ENCODE measurements at regions not wholly inside any gene's neighbourhood (a gene's known extent, or its start where the extent isn't known, plus 50 kb on each side); places are given as distances from the start of the nearest gene placed in this dataset.
A peak's percentile ranks its signal among the peaks of the same experiment; 100 is the strongest.

DNA sequence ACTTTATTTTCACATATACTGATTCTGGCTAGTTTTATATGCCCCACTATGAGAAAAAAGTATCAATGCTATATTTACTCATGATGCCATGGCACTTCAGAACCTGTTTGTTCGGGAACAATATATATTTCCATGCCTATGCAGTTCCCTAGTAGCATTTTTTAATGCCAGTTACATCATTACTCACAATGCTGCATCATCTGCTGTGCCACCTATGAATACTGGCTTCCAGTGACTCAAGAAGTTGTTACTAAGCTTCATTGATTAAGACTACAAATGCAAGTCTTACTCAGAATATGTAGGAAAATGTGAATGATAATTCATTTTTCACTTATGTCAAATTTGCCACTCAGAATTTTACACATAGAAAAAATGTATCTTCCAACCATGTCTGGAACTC, 97.9 kb downstream of the MAFB start:
- Histone ChIP-seq H3K27ac (ENCODE audit: low read depth in 1 of 2, low read length in 2 of 2) (no peak overlapping the region), H3K4me2 (replicated peaks; ENCODE audit: extremely low read depth, low read length, poor library complexity, severe bottlenecking) (no peak overlapping the region), H3K4me1 (ENCODE audit: control insufficient read depth in 1 of 2, insufficient read depth in 2 of 2, low read length in 2 of 2) (no peaks in the 10 kb centered on the region), H3K4me3 (replicated peaks in 1 of 3; ENCODE audit: low read depth in 2 of 3, low read length in 3 of 3) (no peak overlapping the region), H3K9me3 (replicated peaks in 1 of 2; ENCODE audit: control insufficient read depth in 1 of 2, insufficient read depth in 1 of 2, low read length in 2 of 2) (no peaks in the 10 kb centered on the region), H3K79me2 (ENCODE audit: insufficient read depth, low read length) (no peaks in the 10 kb centered on the region), H3K27me3 (ENCODE audit: control insufficient read depth in 2 of 2, insufficient read depth in 2 of 2, low read length in 2 of 2) (peaks cover 36 to 37% of the 10 kb centered on the region in 2 donors), H4K20me1 (ENCODE audit: insufficient read depth, low read length) (no peaks in the 10 kb centered on the region), H2AFZ (ENCODE audit: insufficient read depth, low read depth, low read length, poor library complexity, severe bottlenecking) (no peak overlapping the region), H3K9ac (ENCODE audit: insufficient read depth, low read length, poor library complexity, severe bottlenecking) (no peak overlapping the region), H3K36me3 (replicated peaks in 1 of 2; ENCODE audit: control insufficient read depth in 1 of 2, insufficient read depth in 2 of 2, low read length in 2 of 2) (no peaks in the 10 kb centered on the region)
- Mint-ChIP-seq H3K4me3 (no peak overlapping the region), H3K9me3 (peaks cover 0 to 11% (median 8%) of the 10 kb centered on the region in 7 donors), H3K27me3 (ENCODE audit: low read depth in 3 of 3) (peaks cover 29 to 43% (median 31%) of the 10 kb centered on the region in 3 donors), H3K36me3 (peaks cover 0 to 7% of the 10 kb centered on the region in 2 donors), H3K27ac (peak overlapping the region in 1 of 7 donors; percentile 28), H3K4me1 (peaks cover 14% of the 10 kb centered on the region)
- DNase-seq = peak in 2 of 3 donors; percentile 29 to 41
- intact Hi-C loops (cut with micrococcal nuclease) = no loop called here
- no peak for TF ChIP-seq CTCF (IDR thresholded peaks at IDR 0.05)
- 80% methylated on average over 1 of the region's 1 CpG for WGBS (ENCODE audit: insufficient coverage)

DNA sequence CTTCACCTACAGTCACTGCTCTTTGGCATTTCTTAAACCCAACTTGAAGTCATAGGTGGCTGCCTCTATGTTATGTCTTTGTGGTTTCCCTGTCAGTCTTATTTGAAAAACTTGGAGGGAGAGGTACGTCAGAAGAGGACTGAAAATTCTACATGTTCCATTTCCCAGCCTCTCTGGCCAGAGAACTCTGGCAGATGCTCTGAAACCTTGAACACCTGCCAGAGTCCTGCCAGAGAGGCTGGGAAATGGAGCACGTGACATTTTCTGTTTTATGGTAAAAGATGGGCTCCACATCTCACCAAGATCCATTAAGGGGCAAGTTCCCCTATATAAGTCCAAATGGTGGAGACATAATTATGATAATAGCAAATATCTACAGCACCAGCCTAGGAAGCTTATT, 99.5 kb downstream of the MAFB start:
- no peaks in the 10 kb centered on the region for H4K20me1 ChIP-seq (ENCODE audit: insufficient read depth, low read length)
- no peak for TF ChIP-seq CTCF (IDR thresholded peaks at IDR 0.05)
- peaks cover 31 to 34% of the 10 kb centered on the region in 2 donors for H3K27me3 ChIP-seq (ENCODE audit: control insufficient read depth in 2 of 2, insufficient read depth in 2 of 2, low read length in 2 of 2)
- Mint-ChIP-seq H3K36me3 (peaks cover 0 to 7% of the 10 kb centered on the region in 2 donors), H3K27me3 (ENCODE audit: low read depth in 3 of 3) (peaks cover 18 to 34% (median 24%) of the 10 kb centered on the region in 3 donors), H3K27ac (no peak overlapping the region), H3K4me1 (peaks cover 14% of the 10 kb centered on the region), H3K4me3 (no peak overlapping the region), H3K9me3 (peaks cover 0 to 11% (median 8%) of the 10 kb centered on the region in 7 donors)
- no peak overlapping the region for H3K27ac ChIP-seq (ENCODE audit: low read depth in 1 of 2, low read length in 2 of 2)
- H2AFZ ChIP-seq (ENCODE audit: insufficient read depth, low read depth, low read length, poor library complexity, severe bottlenecking) = no peak overlapping the region
- no CpG with 5 or more reads among the region's 2 CpGs for WGBS (ENCODE audit: insufficient coverage)
- DNase-seq = no peak
- H3K36me3 ChIP-seq (replicated peaks in 1 of 2; ENCODE audit: control insufficient read depth in 1 of 2, insufficient read depth in 2 of 2, low read length in 2 of 2) = no peaks in the 10 kb centered on the region
- H3K79me2 ChIP-seq (ENCODE audit: insufficient read depth, low read length) = no peaks in the 10 kb centered on the region
- H3K4me3 ChIP-seq (replicated peaks in 1 of 3; ENCODE audit: low read depth in 2 of 3, low read length in 3 of 3) = no peak overlapping the region
- peaks cover 2 to 3% of the 10 kb centered on the region in 2 donors for H3K4me1 ChIP-seq (ENCODE audit: control insufficient read depth in 1 of 2, insufficient read depth in 2 of 2, low read length in 2 of 2)
- no peaks in the 10 kb centered on the region for H3K9me3 ChIP-seq (replicated peaks in 1 of 2; ENCODE audit: control insufficient read depth in 1 of 2, insufficient read depth in 1 of 2, low read length in 2 of 2)
- intact Hi-C loops (cut with micrococcal nuclease) = loop anchor here in 1 of 2 donors (10.0 kb wide), 1 partner anchor 45 kb away; no protein-coding TSS in a partner anchor
- no peak overlapping the region for H3K4me2 ChIP-seq (replicated peaks; ENCODE audit: extremely low read depth, low read length, poor library complexity, severe bottlenecking)
- no peak overlapping the region for H3K9ac ChIP-seq (ENCODE audit: insufficient read depth, low read length, poor library complexity, severe bottlenecking)
